H4 (cell line): ENCODE measurements at regions not wholly inside any gene's neighbourhood (a gene's known extent, or its start where the extent isn't known, plus 50 kb on each side); places are given as distances from the start of the nearest gene placed in this dataset.
A peak's percentile ranks its signal among the peaks of the same experiment; 100 is the strongest.

Experiments used
- DNase-seq: peaks from one replicate; pipeline ENCODE4 v3.0.0-alpha.2; 2015; ENCODE audit warnings: low spot score

DNA sequence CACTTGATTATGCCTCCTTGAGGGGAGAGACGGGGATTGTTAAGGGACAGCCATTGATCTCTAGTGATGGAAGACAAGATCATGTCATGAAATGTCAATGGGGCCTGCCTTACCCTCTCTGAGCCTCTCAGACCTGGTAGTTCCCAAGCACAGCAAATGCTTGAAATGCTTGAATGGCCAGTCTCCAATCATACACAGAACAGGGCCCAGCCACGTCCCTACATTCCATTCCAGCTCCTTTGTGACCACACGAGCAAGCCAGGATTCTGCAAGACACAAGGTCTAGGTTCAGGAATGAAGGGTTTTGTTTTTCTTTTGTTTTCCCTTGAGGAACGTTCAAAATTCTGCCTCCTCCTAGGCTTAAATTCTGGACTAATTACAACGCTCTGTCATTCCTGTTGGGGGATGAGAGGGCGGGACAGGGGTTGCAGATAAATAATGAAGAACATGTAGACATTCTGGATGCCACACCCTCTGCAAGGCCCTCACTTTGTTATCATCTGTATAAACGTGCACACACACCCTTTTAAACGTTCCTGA lies 98.1 kb upstream of the YPEL5 start:
- DNase-seq: no peak

DNA sequence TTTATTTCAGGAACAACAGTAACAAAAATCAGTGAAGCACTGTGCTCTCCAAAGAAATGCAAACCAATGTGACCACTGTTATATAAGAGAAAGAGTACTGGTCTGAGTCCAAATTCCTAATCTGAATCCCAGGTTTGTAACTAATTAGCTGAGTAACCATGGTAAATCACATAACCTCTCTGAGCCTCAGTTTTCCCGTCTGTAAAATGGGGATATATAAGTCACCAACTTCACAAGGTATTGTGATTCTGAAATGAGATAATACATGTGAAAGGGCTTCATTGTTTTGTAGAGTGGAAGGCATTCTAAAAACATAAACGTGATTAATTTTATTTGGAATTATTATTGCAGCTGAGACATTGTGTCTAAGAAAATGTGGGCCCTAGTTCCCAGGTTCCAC lies 91.3 kb upstream of the YPEL5 start:
- no peak for DNase-seq

DNA sequence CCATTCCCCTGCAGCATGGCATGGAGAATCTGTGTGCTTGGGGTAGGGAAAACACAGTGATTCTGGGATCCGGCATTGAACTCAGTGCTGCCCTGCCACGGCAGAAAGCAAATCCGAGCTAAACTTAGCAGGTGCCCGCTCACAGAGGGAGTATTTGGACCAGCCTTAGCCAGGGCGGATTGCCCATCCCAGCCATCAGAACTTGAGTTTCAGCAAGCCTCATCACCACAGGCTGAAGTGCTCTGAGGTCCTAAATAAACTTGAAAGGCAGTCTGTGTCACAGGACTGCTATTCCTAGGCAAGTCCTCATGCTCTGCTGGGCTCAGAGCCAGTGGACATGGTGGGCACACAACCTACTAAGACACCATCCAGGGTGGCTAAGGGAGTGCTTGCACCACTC lies 86.2 kb upstream of the YPEL5 start:
- DNase-seq: no peak

DNA sequence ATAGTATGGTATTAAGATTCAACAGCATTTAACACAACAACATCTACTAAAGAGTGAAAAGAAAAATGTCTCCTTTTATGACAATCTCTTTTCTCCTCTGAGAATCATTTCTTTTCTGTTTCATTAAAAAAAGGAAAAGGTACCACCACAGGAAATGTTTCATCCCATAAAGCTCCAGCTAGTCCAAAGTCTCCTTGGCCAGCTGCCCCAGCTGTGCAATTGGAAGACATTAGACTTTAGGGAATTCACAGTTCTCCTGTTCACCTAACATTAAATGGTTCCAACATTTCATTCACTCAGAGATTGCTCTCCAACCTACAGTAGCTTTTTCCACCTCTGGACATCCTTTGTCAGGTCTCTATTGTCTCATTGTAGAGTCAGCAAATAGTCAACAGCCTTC lies 78.7 kb upstream of the YPEL5 start:
- no peak for DNase-seq

DNA sequence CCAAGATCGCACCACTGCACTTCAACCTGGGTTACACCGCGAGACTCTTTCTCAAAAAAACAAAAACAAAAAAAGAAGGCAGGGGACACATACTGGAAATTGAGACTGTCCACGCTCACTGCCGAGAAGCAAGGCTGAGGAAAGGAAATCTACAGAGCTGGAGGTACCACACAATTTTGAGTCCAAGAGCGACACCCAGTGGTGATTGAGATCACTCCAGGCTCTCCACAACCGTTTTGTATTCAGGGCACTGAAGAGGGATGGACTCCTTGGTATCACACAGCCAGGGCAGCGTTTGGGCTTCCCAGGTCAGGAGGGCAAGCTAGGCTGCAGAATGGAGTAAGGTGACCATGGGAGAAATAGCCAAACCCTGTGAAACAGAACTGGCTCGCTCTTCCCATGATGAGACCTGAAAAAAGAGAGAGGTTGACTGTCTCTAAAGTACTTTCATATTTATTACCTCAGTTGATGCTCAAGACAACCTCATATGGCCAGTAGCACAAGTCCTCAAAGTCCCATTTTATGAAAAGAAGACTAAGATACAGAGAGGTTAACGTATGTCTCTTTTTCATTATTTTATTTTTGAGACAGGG lies 74.5 kb upstream of the YPEL5 start:
- peak; percentile 56 for DNase-seq

DNA sequence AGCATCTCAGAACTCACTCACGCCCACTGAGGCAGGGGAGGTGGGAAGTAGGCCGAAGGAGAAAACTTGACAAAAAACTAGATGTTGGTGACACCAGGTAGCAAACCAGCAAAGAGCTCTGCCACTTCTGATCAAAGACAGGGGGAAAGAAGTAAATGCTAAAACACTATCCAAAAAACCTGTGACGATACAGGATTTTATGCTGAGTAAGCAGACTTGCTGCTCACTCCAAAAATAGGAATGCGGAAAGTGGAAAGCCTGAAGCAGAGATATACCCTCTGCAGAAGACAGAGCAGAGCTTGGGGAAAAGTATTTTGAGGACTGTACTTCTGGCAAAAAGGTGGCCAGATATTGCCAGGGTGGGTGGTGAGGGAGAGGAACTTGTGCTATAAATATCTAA lies 73.3 kb upstream of the YPEL5 start:
- DNase-seq: no peak

DNA sequence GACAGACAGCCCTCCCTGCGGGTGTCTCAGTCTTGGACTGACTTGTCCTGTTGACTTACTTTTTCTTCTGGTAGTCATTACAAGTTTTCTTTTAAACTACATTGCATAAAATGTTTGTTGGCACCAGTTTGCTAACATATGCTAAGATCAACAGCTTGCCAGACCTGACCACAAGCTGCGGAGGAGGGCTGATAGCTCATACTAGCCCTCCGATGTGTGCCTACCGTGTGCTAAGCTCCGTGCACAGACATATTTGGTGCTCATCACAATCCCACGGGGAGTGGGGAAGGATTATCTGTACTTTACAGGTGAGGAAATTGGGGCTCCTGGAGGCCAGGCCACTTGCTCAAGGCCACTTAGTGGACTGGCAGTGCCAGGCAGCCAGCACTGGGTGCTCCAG lies 72.8 kb upstream of the YPEL5 start:
- no peak for DNase-seq

DNA sequence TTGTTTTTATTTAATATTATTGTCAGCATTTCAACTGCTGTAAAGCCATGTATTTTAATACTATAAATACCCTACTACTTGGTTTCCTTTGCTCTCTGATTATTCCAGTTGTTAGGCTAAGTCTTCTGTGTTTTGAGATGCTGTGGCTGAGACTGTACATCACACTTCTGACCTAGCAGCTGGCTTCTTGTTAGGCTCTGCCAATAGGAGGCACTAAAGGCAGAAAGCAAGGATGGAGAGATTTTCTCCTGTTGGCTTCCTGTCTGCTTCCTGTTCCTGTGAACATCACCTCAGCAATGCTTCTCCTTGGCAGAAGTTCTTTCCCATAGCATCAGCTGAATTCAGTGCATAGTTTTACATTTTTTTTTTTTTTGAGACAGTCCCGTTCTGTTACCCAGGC lies 68.3 kb upstream of the YPEL5 start:
- no peak for DNase-seq

DNA sequence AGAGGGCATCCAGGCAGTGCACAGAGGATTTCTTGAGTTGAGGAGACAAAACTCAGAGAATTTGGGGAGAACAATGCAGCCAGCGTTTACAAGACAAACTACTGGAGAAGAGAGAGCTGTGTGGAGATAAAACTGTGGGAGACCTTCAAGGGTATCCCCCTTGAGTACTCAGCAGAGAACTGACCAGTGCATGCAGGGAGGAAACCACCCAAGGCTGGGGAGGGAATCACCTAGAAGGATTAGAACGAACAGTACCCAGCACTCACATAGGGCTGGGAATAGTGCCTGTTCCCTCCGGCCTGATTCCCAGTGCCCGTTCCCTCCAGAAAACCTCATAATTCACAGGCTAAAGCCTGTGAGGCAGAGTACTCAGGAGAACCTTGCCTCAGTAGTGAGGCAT lies 61.9 kb upstream of the YPEL5 start:
- DNase-seq: no peak

DNA sequence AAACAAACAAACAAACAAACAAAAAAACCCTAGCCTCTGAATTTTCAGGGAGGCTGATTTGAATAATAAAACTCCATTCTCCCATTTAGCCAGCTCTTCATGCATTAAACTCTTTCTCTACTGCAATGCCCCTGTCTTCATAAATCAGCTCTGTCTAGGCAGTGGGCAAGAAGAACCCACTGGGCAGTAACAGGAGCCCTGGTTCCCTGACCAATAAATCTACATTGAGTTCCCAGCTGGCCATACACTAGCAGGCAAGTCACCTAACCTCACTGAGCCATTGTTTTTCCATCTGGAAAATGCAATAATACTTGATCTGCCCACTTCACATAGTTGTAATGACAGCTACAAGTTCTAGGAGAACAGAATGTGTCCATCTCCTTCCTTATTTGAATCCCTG lies 57.6 kb upstream of the YPEL5 start:
- no peak for DNase-seq

DNA sequence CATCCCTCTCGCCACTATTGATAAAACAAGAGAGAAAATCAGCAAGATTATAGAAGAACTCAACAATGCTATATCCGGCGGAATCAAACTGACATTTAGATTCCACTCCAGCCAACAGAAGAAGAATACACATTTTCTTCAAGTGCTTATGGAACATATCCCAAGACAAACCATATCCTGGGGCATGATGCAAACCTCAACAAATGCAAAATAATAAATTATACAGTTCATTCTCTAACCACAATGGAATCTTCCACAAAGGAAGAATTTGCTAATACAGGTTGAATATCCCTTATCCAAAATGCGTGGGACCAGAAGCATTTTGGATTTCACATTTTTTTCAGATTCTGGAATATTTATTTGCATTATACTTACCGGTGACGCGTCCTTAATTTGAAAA lies 51.4 kb upstream of the YPEL5 start:
- DNase-seq: no peak

DNA sequence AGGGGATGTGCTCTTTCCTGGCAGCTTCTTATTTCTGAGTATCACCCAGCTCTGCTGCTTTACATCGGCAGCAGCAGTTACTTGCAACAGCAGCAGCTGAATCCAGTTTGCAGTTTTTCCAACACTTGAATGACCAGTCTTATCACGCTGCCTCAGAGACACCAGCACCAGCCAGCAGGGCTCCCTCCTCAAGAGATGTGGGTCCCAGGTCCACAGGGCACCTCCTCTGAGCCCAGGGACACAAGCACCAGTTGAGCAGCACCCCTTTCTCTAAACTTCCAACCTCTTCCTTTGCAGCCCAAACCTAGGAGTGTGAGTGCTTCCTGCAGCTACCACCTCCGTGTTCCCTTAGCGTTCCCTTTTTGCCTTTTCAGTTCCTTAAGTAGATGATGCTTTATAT lies 50.4 kb upstream of the YPEL5 start:
- DNase-seq: no peak
